ENCODE measurements at regions not wholly inside any gene's neighbourhood (a gene's known extent, or its start where the extent isn't known, plus 50 kb on each side); places are given as distances from the start of the nearest gene placed in this dataset.

DNA sequence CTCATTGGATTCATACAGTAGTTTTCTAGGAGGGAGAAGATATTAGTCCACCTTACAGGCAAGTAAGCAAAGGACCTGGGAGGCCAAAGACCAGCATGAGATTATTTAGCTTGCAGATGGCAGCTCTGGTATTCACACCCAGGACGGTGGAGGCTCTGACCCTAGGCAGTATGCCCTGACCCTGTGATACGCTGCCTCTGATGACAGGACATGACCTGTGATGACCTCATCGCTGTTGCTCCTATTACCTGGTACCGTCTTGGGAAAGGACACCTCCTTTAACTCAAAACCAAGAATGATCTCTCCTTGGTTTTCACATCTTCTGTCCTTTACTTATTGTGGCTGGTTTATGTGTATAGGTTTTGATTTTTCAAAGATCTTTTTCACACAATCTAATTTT, 298.6 kb downstream of the CLIC5 start:
- H3K4me3 ChIP-seq (ENCODE audit: low read length), result no peak overlapping the region
- no peak overlapping the region for H3K4me2 ChIP-seq (ENCODE audit: low read length)
- H3K9ac ChIP-seq (ENCODE audit: low read length), result no peak overlapping the region
- no peaks in the 10 kb centered on the region for H3K9me2 ChIP-seq (ENCODE audit: insufficient read depth, low read length)
- no peaks in the 10 kb centered on the region for H4K20me1 ChIP-seq (ENCODE audit: insufficient read depth)
- TF ChIP-seq, protein P1, sequence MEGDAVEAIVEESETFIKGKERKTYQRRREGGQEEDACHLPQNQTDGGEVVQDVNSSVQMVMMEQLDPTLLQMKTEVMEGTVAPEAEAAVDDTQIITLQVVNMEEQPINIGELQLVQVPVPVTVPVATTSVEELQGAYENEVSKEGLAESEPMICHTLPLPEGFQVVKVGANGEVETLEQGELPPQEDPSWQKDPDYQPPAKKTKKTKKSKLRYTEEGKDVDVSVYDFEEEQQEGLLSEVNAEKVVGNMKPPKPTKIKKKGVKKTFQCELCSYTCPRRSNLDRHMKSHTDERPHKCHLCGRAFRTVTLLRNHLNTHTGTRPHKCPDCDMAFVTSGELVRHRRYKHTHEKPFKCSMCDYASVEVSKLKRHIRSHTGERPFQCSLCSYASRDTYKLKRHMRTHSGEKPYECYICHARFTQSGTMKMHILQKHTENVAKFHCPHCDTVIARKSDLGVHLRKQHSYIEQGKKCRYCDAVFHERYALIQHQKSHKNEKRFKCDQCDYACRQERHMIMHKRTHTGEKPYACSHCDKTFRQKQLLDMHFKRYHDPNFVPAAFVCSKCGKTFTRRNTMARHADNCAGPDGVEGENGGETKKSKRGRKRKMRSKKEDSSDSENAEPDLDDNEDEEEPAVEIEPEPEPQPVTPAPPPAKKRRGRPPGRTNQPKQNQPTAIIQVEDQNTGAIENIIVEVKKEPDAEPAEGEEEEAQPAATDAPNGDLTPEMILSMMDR (IDR thresholded peaks at IDR 0.05; ENCODE audit: poor library complexity, severe bottlenecking), result no peak
- TF ChIP-seq POLR2AphosphoS5 (IDR thresholded peaks at IDR 0.05) (no peak), MXI1 (conservative IDR thresholded peaks at IDR 0.05; ENCODE audit: poor library complexity, severe bottlenecking) (no peak), SMC3 (conservative IDR thresholded peaks at IDR 0.05; ENCODE audit: poor library complexity) (no peak), RAD21 (conservative IDR thresholded peaks at IDR 0.05) (no peak), TAF1 (IDR thresholded peaks at IDR 0.05; ENCODE audit: low read depth) (no peak), EZH2 (IDR thresholded peaks at IDR 0.05; ENCODE audit: borderline replicate concordance, insufficient read depth, low read length, poor library complexity, severe bottlenecking) (no peak), EP300 (conservative IDR thresholded peaks at IDR 0.05; ENCODE audit: poor library complexity, severe bottlenecking) (no peak)
- TF ChIP-seq, protein P2, sequence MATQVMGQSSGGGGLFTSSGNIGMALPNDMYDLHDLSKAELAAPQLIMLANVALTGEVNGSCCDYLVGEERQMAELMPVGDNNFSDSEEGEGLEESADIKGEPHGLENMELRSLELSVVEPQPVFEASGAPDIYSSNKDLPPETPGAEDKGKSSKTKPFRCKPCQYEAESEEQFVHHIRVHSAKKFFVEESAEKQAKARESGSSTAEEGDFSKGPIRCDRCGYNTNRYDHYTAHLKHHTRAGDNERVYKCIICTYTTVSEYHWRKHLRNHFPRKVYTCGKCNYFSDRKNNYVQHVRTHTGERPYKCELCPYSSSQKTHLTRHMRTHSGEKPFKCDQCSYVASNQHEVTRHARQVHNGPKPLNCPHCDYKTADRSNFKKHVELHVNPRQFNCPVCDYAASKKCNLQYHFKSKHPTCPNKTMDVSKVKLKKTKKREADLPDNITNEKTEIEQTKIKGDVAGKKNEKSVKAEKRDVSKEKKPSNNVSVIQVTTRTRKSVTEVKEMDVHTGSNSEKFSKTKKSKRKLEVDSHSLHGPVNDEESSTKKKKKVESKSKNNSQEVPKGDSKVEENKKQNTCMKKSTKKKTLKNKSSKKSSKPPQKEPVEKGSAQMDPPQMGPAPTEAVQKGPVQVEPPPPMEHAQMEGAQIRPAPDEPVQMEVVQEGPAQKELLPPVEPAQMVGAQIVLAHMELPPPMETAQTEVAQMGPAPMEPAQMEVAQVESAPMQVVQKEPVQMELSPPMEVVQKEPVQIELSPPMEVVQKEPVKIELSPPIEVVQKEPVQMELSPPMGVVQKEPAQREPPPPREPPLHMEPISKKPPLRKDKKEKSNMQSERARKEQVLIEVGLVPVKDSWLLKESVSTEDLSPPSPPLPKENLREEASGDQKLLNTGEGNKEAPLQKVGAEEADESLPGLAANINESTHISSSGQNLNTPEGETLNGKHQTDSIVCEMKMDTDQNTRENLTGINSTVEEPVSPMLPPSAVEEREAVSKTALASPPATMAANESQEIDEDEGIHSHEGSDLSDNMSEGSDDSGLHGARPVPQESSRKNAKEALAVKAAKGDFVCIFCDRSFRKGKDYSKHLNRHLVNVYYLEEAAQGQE (IDR thresholded peaks at IDR 0.05; ENCODE audit: borderline replicate concordance), result no peak
- no peaks in the 10 kb centered on the region for H3K79me2 ChIP-seq (replicated peaks; ENCODE audit: insufficient read depth, low read length)
- H3F3A ChIP-seq (ENCODE audit: insufficient read depth, low read length, poor library complexity, severe bottlenecking), result no peaks in the 10 kb centered on the region
- no peaks in the 10 kb centered on the region for H3K36me3 ChIP-seq (ENCODE audit: insufficient read depth, low read length)
- H3K9me3 ChIP-seq (ENCODE audit: low read length), result no peaks in the 10 kb centered on the region
- no peak overlapping the region for H2AFZ ChIP-seq (ENCODE audit: low read depth, low read length)
- H3K27ac ChIP-seq (ENCODE audit: low read length), result no peak overlapping the region
- H3K27me3 ChIP-seq (ENCODE audit: insufficient read depth, low read depth, low read length), result no peaks in the 10 kb centered on the region

DNA sequence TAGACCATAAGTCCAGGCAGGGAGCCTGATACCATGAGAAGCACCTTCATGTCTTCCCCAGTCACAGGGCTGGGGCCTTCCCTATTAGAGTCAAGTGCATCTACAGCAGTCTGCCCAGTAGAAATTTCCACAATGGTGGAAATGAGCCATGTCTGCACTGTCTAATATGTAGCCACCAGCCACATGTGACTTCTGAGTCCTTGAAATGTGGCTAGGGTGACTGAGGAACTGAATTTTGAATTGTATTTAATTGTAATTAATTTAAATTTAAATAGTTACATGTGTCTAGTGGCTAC, 300.2 kb downstream of the CLIC5 start:
- Histone ChIP-seq H2AFZ (ENCODE audit: low read depth, low read length) (no peak overlapping the region), H3K27me3 (ENCODE audit: insufficient read depth, low read depth, low read length) (no peaks in the 10 kb centered on the region), H3K36me3 (ENCODE audit: insufficient read depth, low read length) (no peaks in the 10 kb centered on the region), H3F3A (ENCODE audit: insufficient read depth, low read length, poor library complexity, severe bottlenecking) (no peaks in the 10 kb centered on the region), H3K27ac (ENCODE audit: low read length) (no peak overlapping the region), H3K4me2 (ENCODE audit: low read length) (no peak overlapping the region), H3K4me3 (ENCODE audit: low read length) (no peak overlapping the region), H3K9me2 (ENCODE audit: insufficient read depth, low read length) (no peaks in the 10 kb centered on the region), H4K20me1 (ENCODE audit: insufficient read depth) (no peaks in the 10 kb centered on the region), H3K9ac (ENCODE audit: low read length) (no peak overlapping the region), H3K9me3 (ENCODE audit: low read length) (no peaks in the 10 kb centered on the region), H3K79me2 (replicated peaks; ENCODE audit: insufficient read depth, low read length) (no peaks in the 10 kb centered on the region)
- TF ChIP-seq EP300 (conservative IDR thresholded peaks at IDR 0.05; ENCODE audit: poor library complexity, severe bottlenecking) (no peak), SMC3 (conservative IDR thresholded peaks at IDR 0.05; ENCODE audit: poor library complexity) (no peak), TAF1 (IDR thresholded peaks at IDR 0.05; ENCODE audit: low read depth) (no peak), POLR2AphosphoS5 (IDR thresholded peaks at IDR 0.05) (no peak), RAD21 (conservative IDR thresholded peaks at IDR 0.05) (no peak), EZH2 (IDR thresholded peaks at IDR 0.05; ENCODE audit: borderline replicate concordance, insufficient read depth, low read length, poor library complexity, severe bottlenecking) (no peak), MXI1 (conservative IDR thresholded peaks at IDR 0.05; ENCODE audit: poor library complexity, severe bottlenecking) (no peak)
- TF ChIP-seq, protein P2 (IDR thresholded peaks at IDR 0.05; ENCODE audit: borderline replicate concordance), result no peak
- TF ChIP-seq, protein P1 (IDR thresholded peaks at IDR 0.05; ENCODE audit: poor library complexity, severe bottlenecking), result no peak
